ENCODE measurements at regions not wholly inside any gene's neighbourhood (a gene's known extent, or its start where the extent isn't known, plus 50 kb on each side); places are given as distances from the start of the nearest gene placed in this dataset.
"Not testable (repeated sequence)": the region's sequence is repeated elsewhere in the genome, so short reads cannot be mapped to it uniquely, and the experiment has no call there.

- TF ChIP-seq CTCF (IDR thresholded peaks at IDR 0.05); EZH2 (IDR thresholded peaks at IDR 0.05; ENCODE audit: borderline replicate concordance, insufficient read depth, low read depth, low read length, poor library complexity, severe bottlenecking): not testable (repeated sequence)
Observed at GRCh38 chr2:200126680-200127079, 171.3 kb downstream of the MAIP1 start.

Measured in B cell (primary cell).